ENCODE measurements at regions not wholly inside any gene's neighbourhood (a gene's known extent, or its start where the extent isn't known, plus 50 kb on each side); places are given as distances from the start of the nearest gene placed in this dataset.

DNA sequence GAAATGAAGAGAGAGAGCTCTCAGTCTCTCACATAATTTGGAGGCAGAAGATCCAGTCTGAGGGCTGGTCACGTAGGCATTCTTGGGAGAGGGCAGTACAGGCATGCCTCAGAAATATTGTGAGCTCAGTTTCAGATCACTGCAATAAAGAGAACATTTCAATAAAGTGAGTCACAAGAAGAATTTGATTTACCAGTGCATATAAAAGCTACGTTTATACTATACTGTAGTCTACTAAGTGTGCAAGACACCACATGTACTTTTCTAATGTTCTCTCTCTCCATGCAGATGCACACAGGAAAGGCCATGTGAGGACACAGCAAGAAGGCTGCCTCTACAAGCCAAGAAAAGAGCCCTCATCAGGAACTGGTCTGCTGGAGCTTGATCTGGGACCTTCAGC is 583.5 kb upstream of the FAT1 start:
- Histone ChIP-seq H3K4me3 (replicated peaks; ENCODE audit: low read depth, low read length) (no peak overlapping the region), H3K27me3 (replicated peaks; ENCODE audit: control insufficient read depth, insufficient read depth, low read length) (no peaks in the 10 kb centered on the region), H3K36me3 (ENCODE audit: control insufficient read depth, insufficient read depth, low read length) (no peaks in the 10 kb centered on the region)
- no peak for DNase-seq (ENCODE audit: extremely low read depth, insufficient read length)
- TF ChIP-seq, protein P1, sequence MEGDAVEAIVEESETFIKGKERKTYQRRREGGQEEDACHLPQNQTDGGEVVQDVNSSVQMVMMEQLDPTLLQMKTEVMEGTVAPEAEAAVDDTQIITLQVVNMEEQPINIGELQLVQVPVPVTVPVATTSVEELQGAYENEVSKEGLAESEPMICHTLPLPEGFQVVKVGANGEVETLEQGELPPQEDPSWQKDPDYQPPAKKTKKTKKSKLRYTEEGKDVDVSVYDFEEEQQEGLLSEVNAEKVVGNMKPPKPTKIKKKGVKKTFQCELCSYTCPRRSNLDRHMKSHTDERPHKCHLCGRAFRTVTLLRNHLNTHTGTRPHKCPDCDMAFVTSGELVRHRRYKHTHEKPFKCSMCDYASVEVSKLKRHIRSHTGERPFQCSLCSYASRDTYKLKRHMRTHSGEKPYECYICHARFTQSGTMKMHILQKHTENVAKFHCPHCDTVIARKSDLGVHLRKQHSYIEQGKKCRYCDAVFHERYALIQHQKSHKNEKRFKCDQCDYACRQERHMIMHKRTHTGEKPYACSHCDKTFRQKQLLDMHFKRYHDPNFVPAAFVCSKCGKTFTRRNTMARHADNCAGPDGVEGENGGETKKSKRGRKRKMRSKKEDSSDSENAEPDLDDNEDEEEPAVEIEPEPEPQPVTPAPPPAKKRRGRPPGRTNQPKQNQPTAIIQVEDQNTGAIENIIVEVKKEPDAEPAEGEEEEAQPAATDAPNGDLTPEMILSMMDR (IDR thresholded peaks at IDR 0.05; ENCODE audit: insufficient read depth, low read length, poor library complexity, severe bottlenecking), result no peak

DNA sequence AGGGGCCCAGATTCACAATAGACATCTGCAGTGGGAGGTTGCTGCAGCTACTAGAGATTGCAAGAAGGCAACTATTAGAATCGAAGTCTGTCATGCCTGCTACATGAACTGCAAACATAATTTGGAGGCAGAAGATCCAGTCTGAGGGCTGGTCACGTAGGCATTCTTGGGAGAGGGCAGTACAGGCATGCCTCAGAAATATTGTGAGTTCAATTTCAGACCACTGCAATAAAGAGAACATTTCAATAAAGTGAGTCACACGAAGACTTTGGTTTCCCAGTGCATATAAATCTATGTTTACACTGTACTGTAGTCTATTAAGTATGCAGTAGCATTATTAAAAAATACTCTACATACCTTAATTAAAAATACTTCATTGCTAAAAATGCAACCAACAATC is 585.8 kb upstream of the FAT1 start:
- Histone ChIP-seq H3K4me3 (replicated peaks; ENCODE audit: low read depth, low read length) (no peak overlapping the region), H3K27me3 (replicated peaks; ENCODE audit: control insufficient read depth, insufficient read depth, low read length) (no peaks in the 10 kb centered on the region), H3K36me3 (ENCODE audit: control insufficient read depth, insufficient read depth, low read length) (no peaks in the 10 kb centered on the region)
- no peak for DNase-seq (ENCODE audit: extremely low read depth, insufficient read length)
- TF ChIP-seq, protein P1 (IDR thresholded peaks at IDR 0.05; ENCODE audit: insufficient read depth, low read length, poor library complexity, severe bottlenecking), result no peak

DNA sequence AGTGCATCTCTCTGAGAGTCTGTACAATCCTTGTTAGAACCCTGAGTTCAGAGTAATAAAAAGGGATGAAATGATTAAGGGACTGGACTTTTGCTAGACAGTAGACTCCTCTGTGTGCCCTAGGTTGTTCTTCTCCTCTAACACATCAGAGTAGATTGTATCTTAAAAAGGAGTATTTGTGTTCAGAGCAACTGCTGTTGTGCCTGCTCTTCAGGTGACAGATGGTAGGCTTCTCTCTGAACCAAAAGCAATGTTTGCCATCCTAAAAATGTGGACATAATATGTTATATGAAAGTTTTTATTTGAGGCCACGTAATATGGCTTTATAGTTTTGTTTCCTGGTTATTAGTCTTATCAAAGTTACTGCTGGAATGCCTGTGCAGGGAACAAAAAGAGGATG is 588.6 kb upstream of the FAT1 start:
- Histone ChIP-seq H3K36me3 (ENCODE audit: control insufficient read depth, insufficient read depth, low read length) (no peaks in the 10 kb centered on the region), H3K4me3 (replicated peaks; ENCODE audit: low read depth, low read length) (no peak overlapping the region), H3K27me3 (replicated peaks; ENCODE audit: control insufficient read depth, insufficient read depth, low read length) (no peaks in the 10 kb centered on the region)
- DNase-seq (ENCODE audit: extremely low read depth, insufficient read length), result no peak
- TF ChIP-seq, protein P1 (IDR thresholded peaks at IDR 0.05; ENCODE audit: insufficient read depth, low read length, poor library complexity, severe bottlenecking), result no peak

DNA sequence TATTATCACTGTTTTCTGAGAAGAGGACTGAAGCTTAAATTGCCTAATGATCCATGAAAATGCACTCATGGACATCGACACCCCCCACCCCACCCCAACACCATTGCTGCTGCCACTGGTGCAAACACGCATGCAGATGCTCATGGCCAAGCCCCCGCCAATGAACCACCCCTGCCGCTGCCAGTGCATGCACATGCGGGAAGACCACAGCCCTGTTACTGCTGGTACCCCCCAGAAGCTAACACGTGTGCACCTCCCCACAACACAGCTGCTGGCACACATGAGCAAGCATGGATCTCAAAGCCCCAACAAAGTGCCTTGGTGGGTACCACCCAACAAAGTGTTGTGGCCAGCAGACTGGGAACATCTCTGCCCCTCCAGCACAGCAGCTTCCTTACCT is 594.1 kb upstream of the FAT1 start:
- TF ChIP-seq, protein P1 (IDR thresholded peaks at IDR 0.05; ENCODE audit: insufficient read depth, low read length, poor library complexity, severe bottlenecking), result no peak
- H3K4me3 ChIP-seq (replicated peaks; ENCODE audit: low read depth, low read length), result no peak overlapping the region
- H3K27me3 ChIP-seq (replicated peaks; ENCODE audit: control insufficient read depth, insufficient read depth, low read length), result no peaks in the 10 kb centered on the region
- H3K36me3 ChIP-seq (ENCODE audit: control insufficient read depth, insufficient read depth, low read length), result no peaks in the 10 kb centered on the region
- no peak for DNase-seq (ENCODE audit: extremely low read depth, insufficient read length)

DNA sequence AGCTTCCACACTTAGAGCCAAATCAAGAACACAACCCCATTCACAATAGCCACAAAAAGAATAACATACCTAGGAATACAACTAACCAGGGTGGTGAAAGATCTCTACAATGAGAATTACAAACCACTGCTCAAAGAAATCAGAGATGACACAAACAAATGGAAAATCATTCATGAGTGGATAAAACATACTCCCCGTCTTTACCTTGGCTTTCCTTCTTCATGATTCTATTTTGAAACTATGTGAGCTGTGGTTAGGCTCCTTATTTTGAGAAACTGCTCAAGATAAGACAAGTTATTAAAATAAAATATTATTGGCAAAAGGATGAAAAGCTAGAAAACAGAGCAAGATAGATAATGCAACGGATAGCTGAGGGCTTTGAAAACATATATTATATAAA is 598.1 kb upstream of the FAT1 start:
- H3K4me3 ChIP-seq (replicated peaks; ENCODE audit: low read depth, low read length), result no peak overlapping the region
- DNase-seq (ENCODE audit: extremely low read depth, insufficient read length), result no peak
- no peaks in the 10 kb centered on the region for H3K36me3 ChIP-seq (ENCODE audit: control insufficient read depth, insufficient read depth, low read length)
- H3K27me3 ChIP-seq (replicated peaks; ENCODE audit: control insufficient read depth, insufficient read depth, low read length), result no peaks in the 10 kb centered on the region
- TF ChIP-seq, protein P1 (IDR thresholded peaks at IDR 0.05; ENCODE audit: insufficient read depth, low read length, poor library complexity, severe bottlenecking), result no peak

DNA sequence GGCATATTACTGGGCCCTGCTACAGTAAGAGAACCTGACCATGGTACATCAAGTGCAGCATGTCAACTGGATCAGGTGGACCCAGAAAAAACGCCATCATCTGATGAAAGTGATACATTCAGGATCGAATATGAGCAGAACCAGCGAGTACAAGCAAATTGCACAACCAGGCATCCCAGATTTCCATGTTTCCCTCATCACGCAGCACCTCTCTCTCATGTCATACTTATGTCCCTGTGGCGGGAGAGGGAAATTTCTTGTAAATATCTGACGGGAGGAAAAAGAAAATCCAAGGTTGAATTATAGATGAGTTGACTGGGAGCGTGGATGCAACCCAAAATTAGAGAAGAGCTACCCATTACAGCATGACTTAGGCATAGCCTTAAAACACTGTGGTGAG is 608.5 kb upstream of the FAT1 start:
- DNase-seq (ENCODE audit: extremely low read depth, insufficient read length), result no peak
- Histone ChIP-seq H3K4me3 (replicated peaks; ENCODE audit: low read depth, low read length) (no peak overlapping the region), H3K27me3 (replicated peaks; ENCODE audit: control insufficient read depth, insufficient read depth, low read length) (no peaks in the 10 kb centered on the region), H3K36me3 (ENCODE audit: control insufficient read depth, insufficient read depth, low read length) (no peaks in the 10 kb centered on the region)
- TF ChIP-seq, protein P1 (IDR thresholded peaks at IDR 0.05; ENCODE audit: insufficient read depth, low read length, poor library complexity, severe bottlenecking), result no peak

All from GM06990 (cell line).